ENCODE measurements at regions not wholly inside any gene's neighbourhood (a gene's known extent, or its start where the extent isn't known, plus 50 kb on each side); places are given as distances from the start of the nearest gene placed in this dataset.

DNA sequence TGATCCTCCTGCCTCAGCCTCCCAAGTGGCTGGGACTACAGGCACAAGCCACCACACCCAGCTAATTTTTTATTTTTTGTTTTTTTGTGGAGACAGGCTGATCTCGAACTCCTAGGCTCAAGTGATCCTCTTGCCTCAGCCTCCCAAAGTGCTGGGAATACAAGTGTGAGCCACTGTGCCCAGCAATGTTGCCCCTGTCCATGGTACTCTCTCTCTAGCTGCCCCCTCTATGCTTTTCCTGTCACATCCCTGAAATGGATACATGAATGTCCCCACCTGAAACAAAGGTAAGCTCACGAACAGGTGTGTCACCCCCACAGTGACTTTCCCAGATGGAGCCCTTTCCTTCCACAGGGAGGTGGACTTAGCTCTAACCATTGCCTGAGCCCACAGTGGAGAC is 141.1 kb upstream of the MGMT start:
- DNase-seq: no peak

GRCh38 chr10:129328546-129328945 is 138.5 kb upstream of the MGMT start:
- no peak for DNase-seq

DNA sequence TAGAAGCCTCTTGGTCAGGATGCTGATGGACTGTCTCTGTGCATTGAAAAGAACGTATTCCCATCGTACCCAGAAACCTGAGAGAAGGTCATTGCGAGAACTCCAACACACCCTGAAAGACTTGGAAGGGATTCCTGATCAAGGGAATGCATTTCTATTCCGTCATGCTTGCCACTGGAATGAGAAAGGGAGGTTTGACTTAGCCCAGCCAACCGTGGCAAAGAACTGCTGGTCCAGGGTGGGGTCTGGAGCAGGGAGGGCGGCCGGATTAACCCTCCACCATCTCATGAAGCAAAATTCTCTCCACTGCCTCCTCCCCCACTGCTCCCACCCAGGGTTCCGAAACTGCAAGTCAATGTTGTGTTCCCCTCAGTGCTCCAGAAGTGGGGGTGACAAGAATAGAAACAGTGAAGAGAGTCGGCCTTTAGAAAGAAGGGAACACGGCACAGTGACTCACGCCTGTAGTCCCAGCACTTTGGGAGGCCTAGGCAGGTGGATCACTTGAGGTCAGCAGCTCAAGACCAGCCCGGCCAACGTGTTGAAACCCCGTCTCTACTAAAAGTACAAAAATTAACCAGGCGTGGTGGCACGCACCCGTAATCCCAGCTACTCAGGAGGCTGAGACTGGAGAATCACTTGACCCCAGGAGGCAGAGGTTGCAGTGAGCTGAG is 137.5 kb upstream of the MGMT start:
- no peak for DNase-seq

GRCh38 chr10:129330211-129330610 is 136.8 kb upstream of the MGMT start:
- DNase-seq: no peak

GRCh38 chr10:129331207-129331838 is 135.7 kb upstream of the MGMT start:
- no peak for DNase-seq

DNA sequence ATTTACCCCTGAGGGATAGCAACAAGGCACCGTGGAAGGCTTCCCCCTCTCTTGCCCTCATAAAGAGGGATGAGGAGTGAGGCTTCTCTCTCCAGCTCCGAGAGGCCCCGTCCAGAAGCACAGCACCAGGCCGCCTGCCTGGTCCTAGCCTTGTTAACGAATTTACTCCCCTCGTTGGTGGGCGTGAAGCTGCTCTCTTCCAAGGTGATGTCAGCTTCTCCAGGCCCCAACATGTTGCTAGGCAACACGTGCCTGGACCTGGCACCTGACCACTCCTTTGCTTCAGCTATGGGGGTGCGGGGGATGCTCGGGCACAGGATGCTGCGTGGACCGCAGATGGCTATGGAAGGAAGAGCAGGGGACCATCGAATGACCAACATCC is 135.2 kb upstream of the MGMT start:
- no peak for DNase-seq

DNA sequence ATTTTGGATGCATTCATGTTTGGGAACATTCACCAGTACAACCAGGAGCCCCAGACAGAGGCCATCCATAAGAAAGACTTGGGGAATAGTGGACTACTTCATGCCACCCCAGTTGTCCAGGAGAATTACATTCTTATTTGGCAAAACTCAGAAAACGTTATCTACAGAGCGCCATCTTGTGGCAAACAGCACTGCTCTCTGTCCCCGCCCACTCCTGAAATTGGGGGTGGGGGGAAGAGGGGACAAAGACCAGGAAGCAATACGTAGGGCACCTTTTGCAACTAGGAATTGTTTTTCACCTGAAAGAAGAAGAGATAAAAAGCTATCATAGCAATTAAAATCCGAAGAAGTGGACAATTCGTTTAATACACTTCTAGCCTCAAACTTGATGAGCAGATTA is 134.6 kb upstream of the MGMT start:
- DNase-seq: no peak

DNA sequence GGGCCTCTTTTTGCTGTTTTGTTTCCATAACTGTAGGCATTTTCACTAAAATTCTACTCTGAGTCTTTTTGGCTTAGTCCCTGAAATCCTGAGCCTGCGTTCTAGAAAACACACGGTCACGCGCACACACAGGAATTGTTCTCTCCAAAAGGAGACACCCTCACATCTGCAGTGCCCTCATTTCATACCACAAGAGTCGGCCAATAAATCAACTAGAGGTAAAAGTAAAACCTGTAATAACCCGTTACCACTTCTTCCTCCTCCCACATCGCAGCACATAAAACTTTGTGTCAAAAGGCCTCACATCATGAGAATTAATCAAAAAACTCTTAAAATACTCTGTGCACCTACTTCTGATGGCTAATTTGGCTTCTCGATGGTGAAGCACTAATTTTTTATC is 133.3 kb upstream of the MGMT start:
- no peak for DNase-seq

DNA sequence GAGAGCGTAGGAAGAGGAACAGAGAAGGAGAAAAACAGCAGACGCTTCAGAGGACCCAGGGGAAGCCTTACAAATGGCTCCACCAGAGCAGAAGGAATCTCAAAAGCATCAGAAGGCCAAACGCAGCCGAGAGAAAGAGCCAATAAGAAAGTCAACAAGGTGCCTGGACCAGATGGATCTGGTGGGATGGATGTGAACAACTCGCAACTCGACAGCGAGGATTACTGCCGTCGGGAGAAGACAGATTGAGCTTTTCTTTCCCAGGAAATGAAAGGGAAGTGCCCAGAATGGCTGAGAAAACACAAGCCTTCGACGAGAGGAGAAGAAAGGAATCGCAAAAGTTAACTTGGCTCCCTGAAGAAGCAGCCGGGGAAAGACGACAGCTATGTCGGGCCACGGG is 132.8 kb upstream of the MGMT start:
- no peak for DNase-seq

DNA sequence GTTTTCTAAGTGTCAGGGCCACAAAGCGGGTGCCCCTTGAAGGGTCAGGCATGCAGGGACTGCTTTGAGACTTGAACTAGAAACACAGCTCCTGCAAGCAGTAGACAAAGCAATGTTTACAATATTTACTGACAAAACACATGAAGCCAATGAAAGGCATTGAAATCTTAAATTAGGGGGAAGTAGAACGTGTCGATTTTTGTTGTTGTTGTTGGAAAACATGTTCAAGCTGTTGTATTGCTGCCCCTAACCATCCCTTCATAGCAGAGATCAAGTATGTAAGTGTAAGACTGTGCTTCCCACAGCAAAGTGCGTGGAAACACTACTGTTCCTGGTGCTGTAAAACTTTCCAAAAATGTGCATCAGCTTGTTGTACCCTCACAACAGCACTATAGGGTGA is 131.6 kb upstream of the MGMT start:
- no peak for DNase-seq

- DNase-seq: no peak
Observed at GRCh38 chr10:129335942-129336341, 131.1 kb upstream of the MGMT start.

- no peak for DNase-seq
Observed at GRCh38 chr10:129339191-129339590, 127.8 kb upstream of the MGMT start.

GRCh38 chr10:129339841-129340240 is 127.2 kb upstream of the MGMT start:
- DNase-seq: no peak

DNA sequence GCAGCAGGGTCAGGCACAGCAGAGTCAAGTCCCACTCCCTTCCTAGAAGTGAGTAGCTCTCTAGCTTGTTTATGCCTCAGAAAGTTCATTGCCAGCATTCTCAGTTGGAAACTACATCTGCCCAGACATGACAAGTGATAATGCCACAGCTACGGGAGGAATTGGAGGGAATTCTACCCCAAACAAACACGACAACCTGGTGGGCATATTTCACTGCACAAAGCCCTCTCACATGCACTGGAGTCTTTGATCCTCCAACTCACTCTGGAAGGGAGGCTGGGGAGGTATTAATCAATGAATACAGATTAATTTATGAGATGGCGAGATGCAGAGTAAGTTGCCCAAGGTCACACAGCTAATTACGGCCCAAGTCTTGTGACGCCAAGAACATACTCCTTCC is 126.0 kb upstream of the MGMT start:
- DNase-seq: no peak

DNA sequence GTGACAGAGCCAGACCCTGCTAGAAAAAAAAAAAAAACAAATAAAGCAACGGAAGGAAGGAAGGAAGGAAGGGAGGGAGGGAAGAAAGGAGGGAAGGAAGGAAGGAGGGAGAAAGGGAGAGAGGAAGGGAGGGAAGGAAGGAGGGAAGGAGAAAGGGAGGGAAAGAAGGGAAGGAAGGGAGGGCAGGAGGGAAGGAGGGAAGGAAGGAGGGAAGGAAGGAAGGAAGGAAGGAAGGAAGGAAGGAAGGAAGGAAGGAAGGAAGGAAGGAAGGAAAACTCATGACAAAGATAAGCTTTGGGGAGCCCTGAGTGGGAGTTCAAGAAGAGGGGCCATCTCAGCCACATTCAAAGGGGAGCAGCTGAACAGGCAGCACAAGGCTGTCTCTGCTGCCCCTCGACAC is 124.7 kb upstream of the MGMT start:
- DNase-seq: no peak

- no peak for DNase-seq
Observed at GRCh38 chr10:129343141-129343540, 123.9 kb upstream of the MGMT start.

GRCh38 chr10:129344103-129344502 is 122.9 kb upstream of the MGMT start:
- no peak for DNase-seq

DNA sequence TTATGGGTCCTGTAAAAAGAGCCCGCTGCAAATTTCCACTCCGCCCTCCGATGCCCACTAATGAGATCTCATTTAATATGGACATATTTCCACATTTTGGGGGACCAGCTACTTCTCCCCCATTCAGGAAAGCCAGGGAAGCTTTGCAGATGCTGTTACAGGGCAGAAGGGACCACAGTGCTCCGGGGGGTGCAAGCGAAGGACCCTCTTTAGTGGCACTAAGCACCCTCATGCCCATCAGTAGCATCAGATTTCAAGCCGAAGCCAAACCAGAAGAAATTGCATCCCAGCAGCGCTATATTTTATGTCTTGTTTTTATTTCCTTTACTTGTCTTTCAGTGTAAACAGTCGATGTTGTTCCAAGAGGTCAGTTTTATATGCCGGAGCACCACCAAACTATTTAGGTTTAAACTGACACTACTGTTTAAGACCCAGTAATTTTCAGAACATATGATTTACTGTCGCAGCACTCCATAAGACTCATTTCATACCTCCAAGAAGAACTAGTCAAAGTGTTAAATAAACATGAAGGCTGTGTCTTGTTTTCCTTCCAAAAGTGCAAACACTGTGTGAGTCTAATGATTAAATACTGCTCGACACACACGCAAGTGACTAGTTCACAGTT is 122.2 kb upstream of the MGMT start:
- DNase-seq: no peak

DNA sequence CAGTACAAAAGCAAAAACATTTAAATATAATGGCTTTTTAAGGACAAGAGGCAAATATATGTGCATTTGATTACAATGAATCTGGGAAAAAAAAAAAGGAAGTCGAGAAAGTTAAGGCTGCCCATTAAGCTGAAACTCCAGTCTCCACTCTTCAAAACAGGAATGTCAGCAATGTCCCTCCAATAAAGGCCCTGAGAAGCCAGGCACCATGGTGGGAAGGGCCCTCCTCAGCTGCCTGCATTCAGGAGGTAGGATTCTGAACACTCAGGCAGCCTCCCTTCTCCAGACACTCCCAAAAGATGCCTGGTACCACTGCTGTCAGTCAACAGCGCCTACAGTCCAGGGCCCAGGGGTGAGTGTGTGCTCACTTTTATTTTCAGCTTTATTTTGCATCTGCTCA is 121.3 kb upstream of the MGMT start:
- no peak for DNase-seq

DNA sequence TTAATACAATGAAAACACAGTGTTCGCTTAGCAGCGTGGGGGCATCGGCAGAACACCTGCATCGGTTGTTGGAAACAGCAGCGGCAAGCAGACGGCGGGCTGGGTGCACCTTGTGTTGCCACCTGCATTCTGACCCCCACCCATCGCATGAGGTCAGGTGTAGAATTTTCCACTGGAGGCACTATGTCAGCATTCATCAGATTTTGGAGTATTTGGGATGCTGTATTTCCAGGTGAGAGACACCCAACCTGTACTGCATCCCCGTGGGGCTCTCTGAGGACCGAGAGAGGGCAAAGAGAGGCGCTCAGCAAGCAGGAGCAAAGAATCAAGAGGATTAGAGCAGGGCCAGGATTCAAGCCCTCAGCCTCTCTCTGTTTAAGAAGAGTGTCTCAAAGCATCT is 116.4 kb upstream of the MGMT start:
- no peak for DNase-seq

DNA sequence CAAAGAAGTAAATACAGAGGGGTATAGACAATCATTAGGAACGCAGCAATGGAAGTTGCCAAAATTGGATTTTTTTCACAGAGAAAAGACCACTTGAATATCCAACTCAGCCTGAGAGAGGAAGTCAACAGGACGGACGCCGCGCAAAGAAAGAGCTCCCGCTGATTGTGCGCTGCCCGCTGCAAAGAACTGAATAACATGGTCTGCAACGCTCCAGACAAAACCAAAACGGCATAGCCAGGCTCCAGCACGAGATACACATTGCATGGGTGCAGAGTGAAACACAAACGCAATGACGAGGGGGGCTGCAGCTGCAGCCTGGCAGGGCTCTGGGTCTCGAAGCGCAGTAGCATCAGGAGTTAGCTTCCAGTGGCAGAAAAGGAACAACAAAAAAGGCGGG is 113.9 kb upstream of the MGMT start:
- no peak for DNase-seq

DNA sequence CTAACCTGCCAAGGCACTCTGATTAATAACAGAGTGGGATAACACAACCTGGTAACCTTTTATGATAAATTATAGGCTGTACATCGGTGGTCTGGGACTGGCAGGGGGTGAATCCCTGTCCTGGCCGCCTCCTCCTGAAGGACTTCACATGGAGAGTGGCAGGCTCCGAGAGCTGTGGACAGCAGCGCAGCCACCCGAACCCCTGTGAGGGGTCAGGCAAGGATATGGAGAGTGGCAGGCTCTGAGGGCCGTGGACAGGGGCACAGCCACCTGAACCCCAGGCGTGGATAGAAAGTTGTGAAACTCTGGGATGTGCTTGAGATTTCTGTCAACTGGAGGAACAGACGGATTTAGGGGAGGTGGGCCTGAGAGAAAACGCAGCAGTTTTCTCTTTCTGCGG is 107.0 kb upstream of the MGMT start:
- no peak for DNase-seq

GRCh38 chr10:129361676-129362376 is 105.2 kb upstream of the MGMT start:
- no peak for DNase-seq

DNA sequence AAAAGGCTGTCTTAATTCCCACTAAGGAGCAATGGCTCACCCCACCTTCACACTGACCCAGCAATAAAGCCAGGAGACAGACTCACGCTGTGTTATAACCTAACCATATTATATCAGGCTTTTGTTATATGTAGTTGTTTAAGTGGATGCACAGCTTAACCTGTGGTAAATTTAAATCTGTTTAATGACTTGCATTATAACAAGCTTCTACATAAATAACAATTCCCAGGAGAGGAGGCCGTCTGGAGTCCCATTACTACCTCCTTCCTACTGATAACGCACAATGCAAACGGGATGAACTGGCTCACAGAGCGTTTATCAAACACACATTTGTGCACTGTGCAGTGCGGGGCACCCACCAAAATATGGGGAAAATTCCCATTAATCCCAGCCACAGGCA is 102.1 kb upstream of the MGMT start:
- no peak for DNase-seq

Data from activated naive CD4-positive, alpha-beta T cell (primary cell).